Prostate gland (tissue), 2 donors: ENCODE measurements at regions not wholly inside any gene's neighbourhood (a gene's known extent, or its start where the extent isn't known, plus 50 kb on each side); places are given as distances from the start of the nearest gene placed in this dataset.

ENCODE experiments used
- DNase-seq: peaks from one replicate; pipeline ENCODE4 v3.0.0-alpha.2; 2019; ENCODE audit warnings: low spot score
- H3K27ac ChIP-seq, 2 donors: fragments of 200-600 bp; sonication (generic); 2 replicates each; pipeline ENCODE4 v1.5.1; 2017 to 2019
- H3K27me3 ChIP-seq: fragments of 200-600 bp; sonication (generic); replicated peaks from 2 replicates; pipeline ENCODE4 v1.5.1; 2019; ENCODE audit not compliant: insufficient read depth
- H3K36me3 ChIP-seq, 2 donors: fragments of 200-600 bp; sonication (generic); 1 replicate in 1 of 2; 2 replicates in 1 of 2; pipeline versions ENCODE4 v1.5.1 to v1.8.1; 2017 to 2019
- H3K4me1 ChIP-seq: fragments of 200-600 bp; sonication (generic); replicated peaks from 2 replicates; pipeline ENCODE4 v1.5.1; 2019
- H3K4me3 ChIP-seq, 2 donors: fragments of 200-600 bp; sonication (generic); 2 replicates each; pipeline ENCODE4 v1.5.1; 2017 to 2019
- H3K9me3 ChIP-seq: fragments of 200-600 bp; sonication (generic); 2 replicates; pipeline ENCODE4 v1.5.1; 2017
- CTCF ChIP-seq, 4 experiments: fragments of 200-600 bp in 2 of 4; fragments of 450-650 bp in 2 of 4; sonication (generic) in 2 of 4; IDR thresholded peaks; 1 replicate in 3 of 4; 2 replicates in 1 of 4; pipeline ENCODE4 v1.5.1; 2016 to 2019; ENCODE audit warnings: antibody characterized with exemption in 4 of 4, mild to moderate bottlenecking in 2 of 4, moderate library complexity in 2 of 4
- POLR2A ChIP-seq: fragments of 450-650 bp; IDR thresholded peaks from one replicate; pipeline ENCODE4 v1.6.1; 2016; ENCODE audit warnings: antibody characterized with exemption, mild to moderate bottlenecking
- POLR2AphosphoS5 ChIP-seq: sonication (generic); formaldehyde crosslinking; IDR thresholded peaks from one replicate; pipeline ENCODE4 v1.6.1; 2017; ENCODE audit warnings: antibody characterized with exemption
- WGBS: methylation state at CpG from one replicate; pipeline ENCODE4 v1.1.5; 2018; 5-methylcytosine and 5-hydroxymethylcytosine counted together
- intact Hi-C: fragments of 100-400 bp; cut with DNase I; formaldehyde crosslinking; loops from one replicate; pipeline ENCODE4 v1.14.2; 2022

DNA sequence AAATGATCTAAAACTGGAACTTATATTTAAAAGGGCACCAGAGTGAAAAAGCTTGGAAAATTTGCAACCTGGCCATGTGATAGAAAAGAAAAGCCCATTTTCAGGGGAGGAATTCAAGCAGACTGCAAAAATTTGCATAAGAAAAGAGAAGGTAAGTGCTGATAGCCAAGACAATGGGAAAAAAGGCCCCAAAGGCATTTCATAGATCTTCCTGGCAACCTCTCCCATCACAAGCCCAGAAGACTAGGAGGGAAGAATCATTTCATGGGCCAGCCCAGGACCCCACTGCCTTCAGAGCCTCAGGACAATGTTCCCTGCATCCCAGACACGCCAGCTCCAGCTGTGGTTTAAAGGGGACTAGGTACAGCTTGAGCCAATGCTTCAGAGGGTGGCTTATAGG, 887.3 kb upstream of the DIAPH2 start:
- no peak overlapping the region for H3K27ac ChIP-seq
- H3K27me3 ChIP-seq: no peaks in the 10 kb centered on the region
- no peak for DNase-seq
- intact Hi-C loops: no loop called here
- no peaks in the 10 kb centered on the region for H3K9me3 ChIP-seq
- 82% methylated on average over 1 of the region's 1 CpG for WGBS
- no peak for TF ChIP-seq CTCF (IDR thresholded peaks at IDR 0.05)
- no peak for TF ChIP-seq POLR2A
- no peak for TF ChIP-seq POLR2AphosphoS5
- no peaks in the 10 kb centered on the region for H3K36me3 ChIP-seq
- H3K4me3 ChIP-seq: no peak overlapping the region
- no peaks in the 10 kb centered on the region for H3K4me1 ChIP-seq

GRCh38 chrX:95823796-95824195, 860.8 kb upstream of the DIAPH2 start:
- Histone ChIP-seq H3K27me3 (no peaks in the 10 kb centered on the region), H3K36me3 (no peaks in the 10 kb centered on the region), H3K4me1 (no peaks in the 10 kb centered on the region), H3K9me3 (no peaks in the 10 kb centered on the region), H3K4me3 (no peak overlapping the region), H3K27ac (no peak overlapping the region)
- WGBS: 84% methylated on average over 1 of the region's 1 CpG
- TF ChIP-seq POLR2A (no peak), POLR2AphosphoS5 (no peak), CTCF (IDR thresholded peaks at IDR 0.05) (no peak)
- intact Hi-C loops: no loop called here
- DNase-seq: no peak

GRCh38 chrX:95835223-95835622, 849.4 kb upstream of the DIAPH2 start:
- H3K27ac ChIP-seq: no peak overlapping the region
- no peaks in the 10 kb centered on the region for H3K36me3 ChIP-seq
- no peaks in the 10 kb centered on the region for H3K27me3 ChIP-seq
- DNase-seq: no peak
- H3K4me1 ChIP-seq: no peaks in the 10 kb centered on the region
- TF ChIP-seq POLR2AphosphoS5 (no peak), CTCF (IDR thresholded peaks at IDR 0.05) (no peak), POLR2A (no peak)
- H3K9me3 ChIP-seq: no peaks in the 10 kb centered on the region
- intact Hi-C loops: no loop called here
- 93% methylated on average over 6 of the region's 6 CpGs for WGBS
- H3K4me3 ChIP-seq: no peak overlapping the region

- TF ChIP-seq POLR2AphosphoS5 (no peak), CTCF (IDR thresholded peaks at IDR 0.05) (no peak), POLR2A (no peak)
- WGBS: 100% methylated on average over 1 of the region's 1 CpG
Measured at GRCh38 chrX:95836517-95836916, 848.1 kb upstream of the DIAPH2 start.

GRCh38 chrX:95841863-95842262, 842.8 kb upstream of the DIAPH2 start:
- Histone ChIP-seq H3K27ac (no peak overlapping the region), H3K36me3 (no peaks in the 10 kb centered on the region), H3K27me3 (no peaks in the 10 kb centered on the region), H3K4me3 (no peak overlapping the region), H3K9me3 (no peaks in the 10 kb centered on the region), H3K4me1 (no peaks in the 10 kb centered on the region)
- intact Hi-C loops: no loop called here
- no peak for TF ChIP-seq CTCF (IDR thresholded peaks at IDR 0.05)
- peak; percentile 9 for TF ChIP-seq POLR2AphosphoS5
- TF ChIP-seq POLR2A: no peak
- peak; percentile 3 for DNase-seq

More at GRCh38 chrX:95836517-95836916, 848.1 kb upstream of the DIAPH2 start:
- H3K4me3 ChIP-seq: no peak overlapping the region
- intact Hi-C loops: no loop called here
- no peak overlapping the region for H3K27ac ChIP-seq
- DNase-seq: no peak
- H3K27me3 ChIP-seq: no peaks in the 10 kb centered on the region
- H3K9me3 ChIP-seq: no peaks in the 10 kb centered on the region
- no peaks in the 10 kb centered on the region for H3K36me3 ChIP-seq
- H3K4me1 ChIP-seq: no peaks in the 10 kb centered on the region
